GM12878 (cell line): ENCODE measurements at regions not wholly inside any gene's neighbourhood (a gene's known extent, or its start where the extent isn't known, plus 50 kb on each side); places are given as distances from the start of the nearest gene placed in this dataset.

ENCODE experiments used
- ATAC-seq: fragments of 200-7000 bp; cut with Tn5 transposase; 3 replicates; pipeline ENCODE4 v1.9.1; 2020; ENCODE audit warnings: mild to moderate bottlenecking, moderate library complexity
- BruUV-seq: library from RNA; stranded (reverse); fragments of 400-500 nt; replicated peaks from 2 replicates; lab custom pipeline; 2021; lab: Mats Ljungman, UMichigan
- CTCF ChIA-PET: fragments of 300-600 bp; sonication (Branson Sonifier 250); formaldehyde crosslinking; extraction: SDS; loops from one replicate; lab custom pipeline; 2021; ENCODE audit warnings: inconsistent platforms; lab: Yijun Ruan, JAX
- POLR2A ChIA-PET: fragments of 350-600 bp; formaldehyde crosslinking; extraction: SDS; loops from one replicate; lab custom pipeline; 2021; ENCODE audit warnings: inconsistent platforms; lab: Charles Lee
- RAD21 ChIA-PET: fragments of 300-600 bp; sonication (Branson Sonifier 250); formaldehyde crosslinking; loops from one replicate; lab custom pipeline; 2023; ENCODE audit warnings: antibody characterized with exemption; ENCODE audit not compliant: unreplicated experiment; lab: Charles Lee
- SMC1A ChIA-PET: fragments of 300-600 bp; sonication (Branson Sonifier 250); formaldehyde crosslinking; loops from one replicate; lab custom pipeline; 2023; ENCODE audit not compliant: unreplicated experiment, uncharacterized antibody; lab: Charles Lee
- DNase-seq: peaks from one replicate; pipeline ENCODE4 v3.0.0-alpha.2; 2011; ENCODE audit warnings: low read depth, low spot score
- FAIRE-seq: peaks from 3 replicates; lab custom pipeline; 2011; peaks lifted over from hg19 to GRCh38; lab: Jason Lieb, UNC
- H2AFZ ChIP-seq: 2 replicates; pipeline ENCODE4 v1.6.0; 2011; ENCODE audit warnings: low read depth, low read length, control low read depth; ENCODE audit not compliant: control insufficient read depth
- H3K27ac ChIP-seq: 2 replicates; pipeline ENCODE4 v1.5.1; 2011; ENCODE audit warnings: control low read depth; ENCODE audit not compliant: control insufficient read depth, insufficient read depth
- H3K27me3 ChIP-seq, 2 experiments: replicated peaks in 1 of 2; 2 replicates each; pipeline versions ENCODE4 v1.6.0 to v1.6.1; 2011; ENCODE audit warnings: low read length in 1 of 2; ENCODE audit not compliant: control insufficient read depth in 2 of 2, insufficient read depth in 2 of 2
- H3K36me3 ChIP-seq, 2 experiments: 2 replicates each; pipeline ENCODE4 v1.5.1; 2011; ENCODE audit warnings: low read length in 1 of 2; ENCODE audit not compliant: control insufficient read depth in 2 of 2, insufficient read depth in 2 of 2
- H3K4me1 ChIP-seq: 2 replicates; pipeline ENCODE4 v1.6.1; 2011; ENCODE audit warnings: mild to moderate bottlenecking, low read length, moderate library complexity, mixed read lengths; ENCODE audit not compliant: control insufficient read depth, insufficient read depth
- H3K4me2 ChIP-seq: 2 replicates; pipeline ENCODE4 v1.6.0; 2011; ENCODE audit warnings: control low read depth; ENCODE audit not compliant: control insufficient read depth, insufficient read depth
- H3K4me3 ChIP-seq: fragments of 200-600 bp; sonication (generic); 2 replicates; pipeline ENCODE4 v1.5.1; 2016
- H3K79me2 ChIP-seq: 2 replicates; pipeline ENCODE4 v1.6.0; 2011; ENCODE audit warnings: low read length; ENCODE audit not compliant: control insufficient read depth, insufficient read depth
- H3K9ac ChIP-seq: 2 replicates; pipeline ENCODE4 v1.8.0; 2011; ENCODE audit warnings: low read length, control low read depth, mixed read lengths; ENCODE audit not compliant: control insufficient read depth, insufficient read depth
- H3K9me3 ChIP-seq: replicated peaks from 3 replicates; pipeline ENCODE4 v1.5.1; 2011; ENCODE audit warnings: mild to moderate bottlenecking, low read length; ENCODE audit not compliant: control insufficient read depth, insufficient read depth
- H4K20me1 ChIP-seq: 2 replicates; pipeline ENCODE4 v1.6.0; 2011; ENCODE audit not compliant: control insufficient read depth, insufficient read depth
- CHD1 ChIP-seq: IDR thresholded peaks from 2 replicates; pipeline ENCODE4 v1.6.1; 2012; ENCODE audit warnings: low read depth, low read length, improper control_type of control experiment
- FOS ChIP-seq: IDR thresholded peaks from 3 replicates; pipeline ENCODE4 v1.6.1; 2011; ENCODE audit warnings: borderline replicate concordance; ENCODE audit not compliant: insufficient read length; ENCODE audit errors: extremely low read depth
- FOXM1 ChIP-seq: IDR thresholded peaks from 2 replicates; pipeline ENCODE4 v1.6.1; 2012; ENCODE audit warnings: low read depth, mild to moderate bottlenecking, inconsistent platforms, low read length, moderate library complexity
- MEF2A ChIP-seq: IDR thresholded peaks from 2 replicates; pipeline ENCODE4 v1.6.1; 2011; ENCODE audit warnings: low read depth, mild to moderate bottlenecking, low read length, moderate library complexity; ENCODE audit not compliant: insufficient read depth
- PML ChIP-seq: IDR thresholded peaks from 2 replicates; pipeline ENCODE4 v1.6.1; 2012; ENCODE audit warnings: low read length, inconsistent platforms
- RFX5 ChIP-seq: IDR thresholded peaks from 2 replicates; pipeline ENCODE4 v1.6.1; 2011; ENCODE audit warnings: low read depth, low read length, improper control_type of control experiment
- STAT3 ChIP-seq: IDR thresholded peaks from 2 replicates; pipeline ENCODE4 v1.6.1; 2011; ENCODE audit warnings: low read depth, low read length, improper control_type of control experiment
- SUPT20H ChIP-seq: IDR thresholded peaks from 2 replicates; pipeline ENCODE4 v1.6.1; 2011; ENCODE audit warnings: low read depth, mild to moderate bottlenecking, low read length, moderate library complexity, borderline replicate concordance; ENCODE audit not compliant: control insufficient read depth
- YBX1 ChIP-seq: fragments of 450-650 bp; IDR thresholded peaks from 2 replicates; pipeline ENCODE4 v1.6.1; 2016; ENCODE audit warnings: antibody characterized with exemption
- ZNF384 ChIP-seq: IDR thresholded peaks from 2 replicates; pipeline ENCODE4 v1.6.1; 2012; ENCODE audit warnings: low read depth, mild to moderate bottlenecking, low read length, improper control_type of control experiment, borderline replicate concordance
- ZSCAN29 ChIP-seq: fragments of 450-650 bp; IDR thresholded peaks from 2 replicates; pipeline ENCODE4 v1.6.1; 2017; ENCODE audit warnings: mild to moderate bottlenecking, moderate library complexity
- WGBS: methylation state at CpG from one replicate; pipeline ENCODE4 v1.1.6; 2016; ENCODE audit warnings: low lambda C conversion rate; ENCODE audit not compliant: insufficient replicate concordance, insufficient coverage; ENCODE audit errors: missing lambda C conversion rate; 5-methylcytosine and 5-hydroxymethylcytosine counted together
- in situ Hi-C: fragments of 300-500 bp; cut with MboI; formaldehyde crosslinking; loops from 9 replicates; pipeline ENCODE4 v1.14.3; 2018; ENCODE audit warnings: mixed read lengths
- intact Hi-C: fragments of 100-400 bp; cut with micrococcal nuclease; formaldehyde crosslinking; loops from one replicate; pipeline ENCODE4 v1.14.2; 2022; ENCODE audit not compliant: unreplicated experiment
- TF ChIP-seq, protein P1 (sequence below): fragments of 450-650 bp; IDR thresholded peaks from 2 replicates; pipeline ENCODE4 v1.6.1; 2016; ENCODE audit warnings: mild to moderate bottlenecking, moderate library complexity, borderline replicate concordance
- TF ChIP-seq, protein P2 (sequence below): fragments of 450-650 bp; IDR thresholded peaks from 2 replicates; pipeline ENCODE4 v1.6.1; 2014; ENCODE audit warnings: mild to moderate bottlenecking
- TF ChIP-seq, protein P3 (sequence below): IDR thresholded peaks from 2 replicates; pipeline ENCODE4 v1.6.1; 2011; ENCODE audit warnings: low read depth, low read length, improper control_type of control experiment, borderline replicate concordance
- TF ChIP-seq, protein P4 (sequence below): fragments of 450-650 bp; conservative IDR thresholded peaks from 2 replicates; pipeline ENCODE4 v1.6.1; 2017; ENCODE audit warnings: mild to moderate bottlenecking, moderate library complexity

DNA sequence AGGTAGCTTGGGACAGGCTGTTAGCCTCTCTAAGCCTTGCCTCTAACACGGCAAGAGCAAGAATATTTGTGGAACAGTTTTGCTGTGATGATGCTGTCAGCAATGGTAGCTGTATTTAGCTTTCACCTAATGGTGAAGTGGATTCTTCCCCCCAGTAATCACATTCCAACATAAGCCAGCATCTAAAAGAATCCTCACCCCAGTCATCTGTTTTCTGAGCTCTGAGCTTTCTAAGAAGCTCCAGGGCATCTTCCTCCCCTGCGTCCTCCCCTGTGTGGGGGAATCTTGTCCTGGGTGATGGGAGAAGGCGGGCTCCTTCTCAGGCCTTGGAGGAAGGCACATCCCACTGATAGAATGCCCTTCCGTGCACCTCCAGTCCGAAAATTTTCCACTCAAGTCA, 367.6 kb downstream of the BRD1 start:
- no peaks in the 10 kb centered on the region for H3K27me3 ChIP-seq
- ChIA-PET CTCF (no interaction called here), RAD21 (no interaction called here), SMC1A (no interaction called here), POLR2A (no interaction called here)
- no peak overlapping the region for H3K4me2 ChIP-seq
- no peaks in the 10 kb centered on the region for H3K4me1 ChIP-seq
- ATAC-seq: no peak
- H3K9ac ChIP-seq: no peak overlapping the region
- in situ Hi-C loops: no loop called here
- no peaks in the 10 kb centered on the region for H3K36me3 ChIP-seq
- no peak overlapping the region for H3K4me3 ChIP-seq
- no TSS peak for BruUV-seq
- no peak overlapping the region for H3K27ac ChIP-seq
- TF ChIP-seq STAT3: no peak
- no peak for TF ChIP-seq FOS
- TF ChIP-seq FOXM1: no peak
- no peak for TF ChIP-seq MEF2A
- TF ChIP-seq SUPT20H: no peak
- TF ChIP-seq CHD1: no peak
- TF ChIP-seq, protein P1, sequence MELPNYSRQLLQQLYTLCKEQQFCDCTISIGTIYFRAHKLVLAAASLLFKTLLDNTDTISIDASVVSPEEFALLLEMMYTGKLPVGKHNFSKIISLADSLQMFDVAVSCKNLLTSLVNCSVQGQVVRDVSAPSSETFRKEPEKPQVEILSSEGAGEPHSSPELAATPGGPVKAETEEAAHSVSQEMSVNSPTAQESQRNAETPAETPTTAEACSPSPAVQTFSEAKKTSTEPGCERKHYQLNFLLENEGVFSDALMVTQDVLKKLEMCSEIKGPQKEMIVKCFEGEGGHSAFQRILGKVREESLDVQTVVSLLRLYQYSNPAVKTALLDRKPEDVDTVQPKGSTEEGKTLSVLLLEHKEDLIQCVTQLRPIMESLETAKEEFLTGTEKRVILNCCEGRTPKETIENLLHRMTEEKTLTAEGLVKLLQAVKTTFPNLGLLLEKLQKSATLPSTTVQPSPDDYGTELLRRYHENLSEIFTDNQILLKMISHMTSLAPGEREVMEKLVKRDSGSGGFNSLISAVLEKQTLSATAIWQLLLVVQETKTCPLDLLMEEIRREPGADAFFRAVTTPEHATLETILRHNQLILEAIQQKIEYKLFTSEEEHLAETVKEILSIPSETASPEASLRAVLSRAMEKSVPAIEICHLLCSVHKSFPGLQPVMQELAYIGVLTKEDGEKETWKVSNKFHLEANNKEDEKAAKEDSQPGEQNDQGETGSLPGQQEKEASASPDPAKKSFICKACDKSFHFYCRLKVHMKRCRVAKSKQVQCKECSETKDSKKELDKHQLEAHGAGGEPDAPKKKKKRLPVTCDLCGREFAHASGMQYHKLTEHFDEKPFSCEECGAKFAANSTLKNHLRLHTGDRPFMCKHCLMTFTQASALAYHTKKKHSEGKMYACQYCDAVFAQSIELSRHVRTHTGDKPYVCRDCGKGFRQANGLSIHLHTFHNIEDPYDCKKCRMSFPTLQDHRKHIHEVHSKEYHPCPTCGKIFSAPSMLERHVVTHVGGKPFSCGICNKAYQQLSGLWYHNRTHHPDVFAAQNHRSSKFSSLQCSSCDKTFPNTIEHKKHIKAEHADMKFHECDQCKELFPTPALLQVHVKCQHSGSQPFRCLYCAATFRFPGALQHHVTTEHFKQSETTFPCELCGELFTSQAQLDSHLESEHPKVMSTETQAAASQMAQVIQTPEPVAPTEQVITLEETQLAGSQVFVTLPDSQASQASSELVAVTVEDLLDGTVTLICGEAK: no peak
- TF ChIP-seq ZNF384: no peak
- TF ChIP-seq, protein P2, sequence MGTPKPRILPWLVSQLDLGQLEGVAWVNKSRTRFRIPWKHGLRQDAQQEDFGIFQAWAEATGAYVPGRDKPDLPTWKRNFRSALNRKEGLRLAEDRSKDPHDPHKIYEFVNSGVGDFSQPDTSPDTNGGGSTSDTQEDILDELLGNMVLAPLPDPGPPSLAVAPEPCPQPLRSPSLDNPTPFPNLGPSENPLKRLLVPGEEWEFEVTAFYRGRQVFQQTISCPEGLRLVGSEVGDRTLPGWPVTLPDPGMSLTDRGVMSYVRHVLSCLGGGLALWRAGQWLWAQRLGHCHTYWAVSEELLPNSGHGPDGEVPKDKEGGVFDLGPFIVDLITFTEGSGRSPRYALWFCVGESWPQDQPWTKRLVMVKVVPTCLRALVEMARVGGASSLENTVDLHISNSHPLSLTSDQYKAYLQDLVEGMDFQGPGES: no peak
- TF ChIP-seq RFX5: no peak
- TF ChIP-seq YBX1: no peak
- TF ChIP-seq, protein P3, sequence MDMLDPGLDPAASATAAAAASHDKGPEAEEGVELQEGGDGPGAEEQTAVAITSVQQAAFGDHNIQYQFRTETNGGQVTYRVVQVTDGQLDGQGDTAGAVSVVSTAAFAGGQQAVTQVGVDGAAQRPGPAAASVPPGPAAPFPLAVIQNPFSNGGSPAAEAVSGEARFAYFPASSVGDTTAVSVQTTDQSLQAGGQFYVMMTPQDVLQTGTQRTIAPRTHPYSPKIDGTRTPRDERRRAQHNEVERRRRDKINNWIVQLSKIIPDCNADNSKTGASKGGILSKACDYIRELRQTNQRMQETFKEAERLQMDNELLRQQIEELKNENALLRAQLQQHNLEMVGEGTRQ: no peak
- TF ChIP-seq ZSCAN29: no peak
- TF ChIP-seq, protein P4, sequence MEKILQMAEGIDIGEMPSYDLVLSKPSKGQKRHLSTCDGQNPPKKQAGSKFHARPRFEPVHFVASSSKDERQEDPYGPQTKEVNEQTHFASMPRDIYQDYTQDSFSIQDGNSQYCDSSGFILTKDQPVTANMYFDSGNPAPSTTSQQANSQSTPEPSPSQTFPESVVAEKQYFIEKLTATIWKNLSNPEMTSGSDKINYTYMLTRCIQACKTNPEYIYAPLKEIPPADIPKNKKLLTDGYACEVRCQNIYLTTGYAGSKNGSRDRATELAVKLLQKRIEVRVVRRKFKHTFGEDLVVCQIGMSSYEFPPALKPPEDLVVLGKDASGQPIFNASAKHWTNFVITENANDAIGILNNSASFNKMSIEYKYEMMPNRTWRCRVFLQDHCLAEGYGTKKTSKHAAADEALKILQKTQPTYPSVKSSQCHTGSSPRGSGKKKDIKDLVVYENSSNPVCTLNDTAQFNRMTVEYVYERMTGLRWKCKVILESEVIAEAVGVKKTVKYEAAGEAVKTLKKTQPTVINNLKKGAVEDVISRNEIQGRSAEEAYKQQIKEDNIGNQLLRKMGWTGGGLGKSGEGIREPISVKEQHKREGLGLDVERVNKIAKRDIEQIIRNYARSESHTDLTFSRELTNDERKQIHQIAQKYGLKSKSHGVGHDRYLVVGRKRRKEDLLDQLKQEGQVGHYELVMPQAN: no peak
- no peak for TF ChIP-seq PML
- H4K20me1 ChIP-seq: no peaks in the 10 kb centered on the region
- 55% methylated on average over 5 of the region's 5 CpGs for WGBS
- no peak for DNase-seq
- intact Hi-C loops: no loop called here
- no peak overlapping the region for H2AFZ ChIP-seq
- no peaks in the 10 kb centered on the region for H3K9me3 ChIP-seq
- H3K79me2 ChIP-seq: no peaks in the 10 kb centered on the region
- no peak for FAIRE-seq
